Endodermal cell (in vitro differentiated cells): ENCODE measurements at regions not wholly inside any gene's neighbourhood (a gene's known extent, or its start where the extent isn't known, plus 50 kb on each side); places are given as distances from the start of the nearest gene placed in this dataset.

ENCODE experiments used
- DNase-seq: peaks from one replicate; pipeline ENCODE4 v3.0.0-alpha.2; 2017
- H3K27ac ChIP-seq: 2 replicates; pipeline ENCODE4 v1.5.1; 2013; ENCODE audit warnings: mild to moderate bottlenecking, low read depth, low read length, moderate library complexity
- H3K27me3 ChIP-seq: 2 replicates; pipeline ENCODE4 v1.6.1; 2013; ENCODE audit warnings: mild to moderate bottlenecking, low read length, moderate library complexity; ENCODE audit not compliant: insufficient read depth, control insufficient read depth, poor library complexity, severe bottlenecking
- H3K36me3 ChIP-seq: 2 replicates; pipeline ENCODE4 v1.7.0; 2013; ENCODE audit warnings: mild to moderate bottlenecking, low read length, moderate library complexity; ENCODE audit not compliant: control insufficient read depth, insufficient read depth
- H3K4me1 ChIP-seq: one replicate; pipeline ENCODE4 v1.7.0; 2013; ENCODE audit warnings: low read length; ENCODE audit not compliant: control insufficient read depth, insufficient read depth
- H3K4me3 ChIP-seq: 2 replicates; pipeline ENCODE4 v1.5.1; 2013; ENCODE audit warnings: mild to moderate bottlenecking, low read length, moderate library complexity
- H3K9ac ChIP-seq: 2 replicates; pipeline ENCODE4 v1.6.1; 2013; ENCODE audit warnings: mild to moderate bottlenecking, low read length, moderate library complexity; ENCODE audit not compliant: poor library complexity, severe bottlenecking; ENCODE audit errors: extremely low read depth
- H3K9me3 ChIP-seq: 2 replicates; pipeline ENCODE4 v1.6.1; 2013; ENCODE audit warnings: mild to moderate bottlenecking, low read length, moderate library complexity; ENCODE audit not compliant: control insufficient read depth
- H3K27ac Mint-ChIP-seq: 2 replicates; pipeline ENCODE4 v1.8.0; 2020; ENCODE audit warnings: mixed read lengths
- H3K27me3 Mint-ChIP-seq: 2 replicates; pipeline ENCODE4 v1.8.0; 2021; ENCODE audit warnings: mild to moderate bottlenecking, mixed read lengths; ENCODE audit not compliant: insufficient read depth
- H3K36me3 Mint-ChIP-seq: 2 replicates; pipeline ENCODE4 v1.8.0; 2020; ENCODE audit warnings: low read depth, mixed read lengths
- H3K4me1 Mint-ChIP-seq: 2 replicates; pipeline ENCODE4 v1.8.0; 2020; ENCODE audit warnings: mixed read lengths
- H3K4me3 Mint-ChIP-seq: 2 replicates; pipeline ENCODE4 v1.8.0; 2020; ENCODE audit warnings: mild to moderate bottlenecking, moderate library complexity, mixed read lengths
- H3K9me3 Mint-ChIP-seq: 2 replicates; pipeline ENCODE4 v1.8.0; 2020; ENCODE audit warnings: mild to moderate bottlenecking, mixed read lengths
- WGBS, 2 experiments: methylation state at CpG; one replicate each; pipeline versions ENCODE4 v1.1.5 to v1.1.7; 2013; ENCODE audit warnings: missing lambda C conversion rate in 2 of 2, mixed read lengths in 1 of 2; ENCODE audit not compliant: insufficient coverage in 1 of 2, insufficient read length in 1 of 2; 5-methylcytosine and 5-hydroxymethylcytosine counted together
- TF ChIP-seq, protein P1 (sequence below): fragments of 200-600 bp; sonication (generic); conservative IDR thresholded peaks from 2 replicates; pipeline ENCODE4 v1.5.0; 2021; ENCODE audit warnings: antibody characterized with exemption, mild to moderate bottlenecking

DNA sequence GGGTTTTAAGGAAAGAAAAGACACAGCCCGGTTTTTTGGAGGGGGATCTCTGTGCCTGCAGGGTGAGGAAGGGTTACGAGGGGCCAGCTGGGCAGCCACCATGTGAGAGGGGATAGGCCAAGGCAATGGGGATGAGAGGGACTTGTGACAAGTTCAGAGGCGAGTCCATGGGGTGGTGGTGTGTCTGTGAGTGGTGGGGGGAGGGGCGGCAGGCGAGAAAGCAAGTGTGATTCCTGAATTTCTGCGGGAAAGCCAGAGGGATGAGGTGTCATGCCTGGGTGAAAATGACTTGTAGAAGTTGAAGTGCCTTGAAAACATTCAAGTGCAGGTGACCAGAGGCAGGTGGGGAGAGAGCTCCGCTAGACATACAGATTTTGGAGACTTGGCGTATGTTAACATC is 61.0 kb upstream of the RNF32 start:
- WGBS, 2 experiments = 72 to 73% methylated on average over 7 to 8 of the region's 8 CpGs

DNA sequence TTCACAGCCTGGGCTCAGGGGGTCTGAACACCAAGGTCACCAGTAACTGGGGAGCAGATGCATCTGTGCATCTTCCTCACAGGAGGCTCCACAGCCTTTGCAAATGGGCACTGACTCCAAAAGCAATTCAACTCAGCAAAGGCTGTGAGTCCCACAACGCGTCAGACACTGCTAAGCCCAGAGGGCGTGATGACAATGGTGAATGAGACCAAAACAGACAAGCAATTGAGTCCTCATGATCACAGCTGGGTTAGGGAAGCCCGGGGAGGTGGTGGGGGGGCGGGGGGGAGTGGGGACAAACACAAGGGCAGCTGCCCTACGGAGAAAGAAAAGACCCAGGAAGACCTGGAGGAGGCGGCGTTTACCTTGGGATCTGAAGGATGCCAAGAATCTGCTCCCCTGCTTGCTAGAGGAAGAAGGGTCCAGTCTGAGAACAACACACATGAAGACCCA is 61.6 kb upstream of the RNF32 start:
- no peak overlapping the region for H3K9ac ChIP-seq
- Mint-ChIP-seq H3K27ac (peak overlapping the region; percentile 11), H3K4me1 (peaks cover 15% of the 10 kb centered on the region), H3K36me3 (no peaks in the 10 kb centered on the region), H3K27me3 (peaks cover 5% of the 10 kb centered on the region), H3K9me3 (peaks cover 9% of the 10 kb centered on the region), H3K4me3 (no peak overlapping the region)
- H3K27ac ChIP-seq = no peak overlapping the region
- H3K9me3 ChIP-seq = peaks cover 4% of the 10 kb centered on the region
- H3K27me3 ChIP-seq = no peaks in the 10 kb centered on the region
- WGBS, 2 experiments = 59% methylated on average over 7 of the region's 8 CpGs; no CpG with 5 or more reads in 1 of the 2 experiments
- H3K4me3 ChIP-seq = no peak overlapping the region
- DNase-seq = peak; percentile 83
- TF ChIP-seq, protein P1, sequence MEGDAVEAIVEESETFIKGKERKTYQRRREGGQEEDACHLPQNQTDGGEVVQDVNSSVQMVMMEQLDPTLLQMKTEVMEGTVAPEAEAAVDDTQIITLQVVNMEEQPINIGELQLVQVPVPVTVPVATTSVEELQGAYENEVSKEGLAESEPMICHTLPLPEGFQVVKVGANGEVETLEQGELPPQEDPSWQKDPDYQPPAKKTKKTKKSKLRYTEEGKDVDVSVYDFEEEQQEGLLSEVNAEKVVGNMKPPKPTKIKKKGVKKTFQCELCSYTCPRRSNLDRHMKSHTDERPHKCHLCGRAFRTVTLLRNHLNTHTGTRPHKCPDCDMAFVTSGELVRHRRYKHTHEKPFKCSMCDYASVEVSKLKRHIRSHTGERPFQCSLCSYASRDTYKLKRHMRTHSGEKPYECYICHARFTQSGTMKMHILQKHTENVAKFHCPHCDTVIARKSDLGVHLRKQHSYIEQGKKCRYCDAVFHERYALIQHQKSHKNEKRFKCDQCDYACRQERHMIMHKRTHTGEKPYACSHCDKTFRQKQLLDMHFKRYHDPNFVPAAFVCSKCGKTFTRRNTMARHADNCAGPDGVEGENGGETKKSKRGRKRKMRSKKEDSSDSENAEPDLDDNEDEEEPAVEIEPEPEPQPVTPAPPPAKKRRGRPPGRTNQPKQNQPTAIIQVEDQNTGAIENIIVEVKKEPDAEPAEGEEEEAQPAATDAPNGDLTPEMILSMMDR = no peak
- no peaks in the 10 kb centered on the region for H3K4me1 ChIP-seq
- H3K36me3 ChIP-seq = no peaks in the 10 kb centered on the region

More for the DNA sequence above, 61.0 kb upstream of the RNF32 start:
- Histone ChIP-seq H3K36me3 (no peaks in the 10 kb centered on the region), H3K4me3 (no peak overlapping the region), H3K27ac (no peak overlapping the region), H3K4me1 (no peaks in the 10 kb centered on the region), H3K27me3 (no peaks in the 10 kb centered on the region), H3K9ac (no peak overlapping the region), H3K9me3 (no peaks in the 10 kb centered on the region)
- Mint-ChIP-seq H3K4me1 (peaks cover 21% of the 10 kb centered on the region), H3K9me3 (peaks cover 5% of the 10 kb centered on the region), H3K36me3 (no peaks in the 10 kb centered on the region), H3K27me3 (peaks cover 5% of the 10 kb centered on the region), H3K27ac (peak overlapping the region; percentile 11), H3K4me3 (no peak overlapping the region)
- peak; percentile 82 for DNase-seq
- TF ChIP-seq, protein P1 = no peak

DNA sequence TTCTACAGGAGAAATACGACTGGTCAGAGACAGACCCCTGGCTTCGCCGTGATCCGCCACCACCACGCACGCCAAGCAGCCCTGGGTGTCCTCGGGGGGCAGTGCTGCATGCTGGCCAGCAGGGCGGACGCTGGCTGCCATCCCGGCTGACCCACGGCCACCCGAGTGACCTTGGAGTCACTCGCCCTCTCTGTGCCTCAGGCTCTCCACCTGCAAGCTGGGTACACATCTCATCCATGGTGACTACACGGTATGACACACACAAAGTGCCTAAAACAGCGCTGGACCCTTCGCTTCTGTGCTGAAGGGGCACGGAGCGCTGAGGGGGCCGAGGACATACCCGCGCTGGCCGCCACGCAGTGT is 62.0 kb upstream of the RNF32 start:
- peaks cover 9% of the 10 kb centered on the region for H3K9me3 Mint-ChIP-seq
- H3K27me3 ChIP-seq = no peaks in the 10 kb centered on the region
- H3K36me3 Mint-ChIP-seq = no peaks in the 10 kb centered on the region
- peaks cover 5% of the 10 kb centered on the region for H3K27me3 Mint-ChIP-seq
- no peak overlapping the region for H3K9ac ChIP-seq
- peaks cover 5% of the 10 kb centered on the region for H3K9me3 ChIP-seq
- H3K27ac Mint-ChIP-seq = no peak overlapping the region
- no peak overlapping the region for H3K4me3 ChIP-seq
- H3K36me3 ChIP-seq = no peaks in the 10 kb centered on the region
- TF ChIP-seq, protein P1 = peak; percentile 57
- H3K4me1 ChIP-seq = no peaks in the 10 kb centered on the region
- peak; percentile 75 for DNase-seq
- H3K4me3 Mint-ChIP-seq = no peak overlapping the region
- H3K4me1 Mint-ChIP-seq = peaks cover 19% of the 10 kb centered on the region
- WGBS, 2 experiments = 90 to 97% methylated on average over 21 to 23 of the region's 23 CpGs
- no peak overlapping the region for H3K27ac ChIP-seq
